Effector CD4-positive, alpha-beta T cell (primary cell): ENCODE measurements at regions not wholly inside any gene's neighbourhood (a gene's known extent, or its start where the extent isn't known, plus 50 kb on each side); places are given as distances from the start of the nearest gene placed in this dataset.

Source experiments
- DNase-seq: peaks from one replicate; pipeline ENCODE4 v3.0.0-alpha.2; 2020

GRCh38 chr4:152109531-152110509 is 349.0 kb upstream of the GATB start:
- DNase-seq: no peak

- DNase-seq: no peak
Observed at GRCh38 chr4:152107736-152108500, 347.1 kb upstream of the GATB start.

- no peak for DNase-seq
Observed at GRCh38 chr4:152106781-152107321, 346.0 kb upstream of the GATB start.

- no peak for DNase-seq
Observed at GRCh38 chr4:152106113-152106763, 345.4 kb upstream of the GATB start.

- DNase-seq: no peak
Observed at GRCh38 chr4:152104901-152105357, 344.1 kb upstream of the GATB start.

GRCh38 chr4:152104356-152104755 is 343.5 kb upstream of the GATB start:
- no peak for DNase-seq

GRCh38 chr4:152103181-152103901 is 342.5 kb upstream of the GATB start:
- no peak for DNase-seq

- DNase-seq: no peak
Observed at GRCh38 chr4:152102436-152103000, 341.7 kb upstream of the GATB start.

GRCh38 chr4:152101556-152102435 is 341.0 kb upstream of the GATB start:
- DNase-seq: no peak

- peak; percentile 71 for DNase-seq
Observed at GRCh38 chr4:152100379-152101201, 339.8 kb upstream of the GATB start.

GRCh38 chr4:152099981-152100378 is 339.2 kb upstream of the GATB start:
- DNase-seq: no peak

- DNase-seq: no peak
Observed at GRCh38 chr4:152099555-152099954, 338.7 kb upstream of the GATB start.

GRCh38 chr4:152099061-152099425 is 338.2 kb upstream of the GATB start:
- DNase-seq: no peak

- DNase-seq: no peak
Observed at GRCh38 chr4:152098365-152099060, 337.7 kb upstream of the GATB start.

GRCh38 chr4:152097371-152097770 is 336.6 kb upstream of the GATB start:
- DNase-seq: no peak

GRCh38 chr4:152095701-152096070 is 334.9 kb upstream of the GATB start:
- DNase-seq: no peak

GRCh38 chr4:152094970-152095700 is 334.3 kb upstream of the GATB start:
- DNase-seq: no peak

- no peak for DNase-seq
Observed at GRCh38 chr4:152091405-152091804, 330.6 kb upstream of the GATB start.

- DNase-seq: no peak
Observed at GRCh38 chr4:152090543-152090942, 329.7 kb upstream of the GATB start.
